Stimulated activated CD8-positive, alpha-beta memory T cell treated with anti-CD3 and anti-CD28 coated beads, Interleukin-2, amount 100 ng/mL, for 48 hours (primary cell): ENCODE measurements at regions not wholly inside any gene's neighbourhood (a gene's known extent, or its start where the extent isn't known, plus 50 kb on each side); places are given as distances from the start of the nearest gene placed in this dataset.

Source experiments
- DNase-seq, 2 donors: peaks; one replicate each; pipeline ENCODE4 v3.0.0-alpha.2; 2020; ENCODE audit warnings: low read depth in 2 of 2

GRCh38 chr2:40786636-40787035, 334.7 kb upstream of the SLC8A1 start:
- no peak for DNase-seq

- DNase-seq, result no peak
Observed at GRCh38 chr2:40797120-40797519, 345.2 kb upstream of the SLC8A1 start.

- no peak for DNase-seq
Observed at GRCh38 chr2:40803900-40804299, 352.0 kb upstream of the SLC8A1 start.

GRCh38 chr2:40809156-40809555, 357.3 kb upstream of the SLC8A1 start:
- no peak for DNase-seq

GRCh38 chr2:40814616-40815015, 362.7 kb upstream of the SLC8A1 start:
- DNase-seq, result no peak

- DNase-seq, result no peak
Observed at GRCh38 chr2:40820319-40820718, 368.4 kb upstream of the SLC8A1 start.

GRCh38 chr2:40823478-40823877, 371.6 kb upstream of the SLC8A1 start:
- no peak for DNase-seq

- DNase-seq, result no peak
Observed at GRCh38 chr2:40824278-40824677, 372.4 kb upstream of the SLC8A1 start.

- no peak for DNase-seq
Observed at GRCh38 chr2:40827392-40827791, 375.5 kb upstream of the SLC8A1 start.

GRCh38 chr2:40831321-40831873, 379.5 kb upstream of the SLC8A1 start:
- DNase-seq, result no peak

GRCh38 chr2:40841856-40842255, 390.0 kb upstream of the SLC8A1 start:
- DNase-seq, result no peak

- no peak for DNase-seq
Observed at GRCh38 chr2:40844353-40845277, 392.7 kb upstream of the SLC8A1 start.

GRCh38 chr2:40851661-40852060, 399.8 kb upstream of the SLC8A1 start:
- DNase-seq, result no peak

- no peak for DNase-seq
Observed at GRCh38 chr2:40859617-40860016, 407.7 kb upstream of the SLC8A1 start.

GRCh38 chr2:40867829-40868228, 415.9 kb upstream of the SLC8A1 start:
- no peak for DNase-seq

- no peak for DNase-seq
Observed at GRCh38 chr2:40872580-40872979, 420.7 kb upstream of the SLC8A1 start.

GRCh38 chr2:40874380-40874779, 422.5 kb upstream of the SLC8A1 start:
- no peak for DNase-seq

GRCh38 chr2:40877734-40878288, 425.9 kb upstream of the SLC8A1 start:
- no peak for DNase-seq

GRCh38 chr2:40879305-40879704, 427.4 kb upstream of the SLC8A1 start:
- DNase-seq, result no peak

- no peak for DNase-seq
Observed at GRCh38 chr2:40886100-40886499, 434.2 kb upstream of the SLC8A1 start.

GRCh38 chr2:40886655-40887054, 434.8 kb upstream of the SLC8A1 start:
- DNase-seq, result no peak

- DNase-seq, result no peak
Observed at GRCh38 chr2:40896358-40896757, 444.5 kb upstream of the SLC8A1 start.

GRCh38 chr2:40914666-40915065, 462.8 kb upstream of the SLC8A1 start:
- DNase-seq, result no peak
